OCI-LY7 (cell line): ENCODE measurements at regions not wholly inside any gene's neighbourhood (a gene's known extent, or its start where the extent isn't known, plus 50 kb on each side); places are given as distances from the start of the nearest gene placed in this dataset.

Experiments
- BruUV-seq: library from RNA; stranded (reverse); fragments of 400-500 nt; replicated peaks from 2 replicates; lab custom pipeline; 2021; lab: Mats Ljungman, UMichigan
- CTCF ChIA-PET: fragments of 300-600 bp; sonication (Branson Sonifier 250); formaldehyde crosslinking; loops from one replicate; lab custom pipeline; 2022; ENCODE audit warnings: antibody characterized with exemption; ENCODE audit not compliant: unreplicated experiment; lab: Charles Lee
- POLR2A ChIA-PET: fragments of 300-600 bp; sonication (Branson Sonifier 250); formaldehyde crosslinking; loops from one replicate; lab custom pipeline; 2022; ENCODE audit warnings: antibody characterized with exemption; lab: Charles Lee
- DNase-seq: peaks from one replicate; pipeline ENCODE4 v3.0.0-alpha.2; 2015; ENCODE audit warnings: low spot score
- H2AFZ ChIP-seq: fragments of 200-600 bp; sonication (generic), shearing (Covaris generic); 2 replicates; pipeline ENCODE4 v1.6.1; 2014; ENCODE audit warnings: mild to moderate bottlenecking, antibody characterized with exemption, low read length, moderate library complexity
- H3K27ac ChIP-seq: fragments of 200-600 bp; sonication (generic); 2 replicates; pipeline ENCODE4 v1.5.1; 2014; ENCODE audit warnings: mixed run types, low read depth, mild to moderate bottlenecking, moderate library complexity, low read length, inconsistent platforms; ENCODE audit not compliant: poor library complexity, severe bottlenecking
- H3K36me3 ChIP-seq: fragments of 200-600 bp; sonication (generic); 2 replicates; pipeline ENCODE4 v1.6.1; 2014; ENCODE audit warnings: mild to moderate bottlenecking, antibody characterized with exemption, low read length, moderate library complexity, mixed read lengths; ENCODE audit not compliant: insufficient read depth
- H3K4me1 ChIP-seq: fragments of 200-600 bp; sonication (generic); 2 replicates; pipeline ENCODE4 v1.5.1; 2014; ENCODE audit warnings: mild to moderate bottlenecking, low read length; ENCODE audit not compliant: insufficient read depth, poor library complexity, severe bottlenecking
- H3K4me2 ChIP-seq: fragments of 200-600 bp; sonication (generic); 2 replicates; pipeline ENCODE4 v1.6.1; 2014; ENCODE audit warnings: mild to moderate bottlenecking, low read length
- H3K4me3 ChIP-seq: fragments of 200-600 bp; sonication (generic); 2 replicates; pipeline ENCODE4 v1.5.1; 2014; ENCODE audit warnings: mild to moderate bottlenecking, low read depth, low read length; ENCODE audit not compliant: poor library complexity, severe bottlenecking
- H3K79me2 ChIP-seq: fragments of 200-600 bp; sonication (generic); 2 replicates; pipeline ENCODE4 v1.6.1; 2016; ENCODE audit warnings: low read depth, mild to moderate bottlenecking, low read length, moderate library complexity, mixed read lengths; ENCODE audit not compliant: insufficient read depth
- H3K9me2 ChIP-seq: fragments of 200-600 bp; sonication (generic); 2 replicates; pipeline ENCODE4 v1.6.1; 2016; ENCODE audit warnings: mild to moderate bottlenecking, low read length, mixed read lengths; ENCODE audit not compliant: insufficient read depth
- H3K9me3 ChIP-seq: fragments of 200-600 bp; sonication (generic); 2 replicates; pipeline ENCODE4 v1.6.1; 2014; ENCODE audit warnings: mild to moderate bottlenecking, mixed run types, low read length, mixed read lengths
- H4K20me1 ChIP-seq: fragments of 200-600 bp; sonication (generic); 2 replicates; pipeline ENCODE4 v1.6.1; 2014; ENCODE audit warnings: mild to moderate bottlenecking, antibody characterized with exemption, low read length, moderate library complexity, mixed read lengths; ENCODE audit not compliant: insufficient read depth
- EZH2phosphoT487 ChIP-seq: fragments of 200-600 bp; sonication (generic); IDR thresholded peaks from 2 replicates; pipeline ENCODE4 v1.6.1; 2018; ENCODE audit warnings: low read depth, borderline replicate concordance, mild to moderate bottlenecking, mixed run types, antibody characterized with exemption, low read length, moderate library complexity, mixed read lengths
- intact Hi-C: fragments of 100-400 bp; cut with micrococcal nuclease; formaldehyde crosslinking; loops from one replicate; pipeline ENCODE4 v1.10.0; 2022; ENCODE audit not compliant: unreplicated experiment
- TF ChIP-seq, protein P1 (sequence below): fragments of 200-600 bp; sonication (generic); conservative IDR thresholded peaks from 2 replicates; pipeline ENCODE4 v1.5.1; 2014; ENCODE audit warnings: mild to moderate bottlenecking, antibody characterized with exemption, low read length, moderate library complexity, mixed read lengths

DNA sequence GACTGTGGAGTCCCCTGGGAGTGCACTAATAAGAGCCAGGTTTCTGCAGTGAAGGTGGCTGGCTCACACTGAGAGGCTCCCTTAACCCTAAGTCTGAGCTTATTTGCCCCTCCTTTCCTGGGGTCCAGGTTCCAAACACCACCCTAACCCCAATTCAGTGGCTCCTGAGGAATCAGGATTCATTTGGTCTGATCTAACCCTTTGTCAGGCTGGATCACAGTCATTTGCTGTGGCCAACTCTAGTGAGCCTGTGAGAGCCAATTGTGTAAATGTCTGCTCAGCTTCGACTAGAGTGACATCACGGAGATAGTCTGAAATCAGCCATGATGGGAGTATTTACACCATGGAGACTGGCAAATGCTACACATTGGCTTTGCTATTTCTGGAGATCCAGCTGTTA is 73.7 kb upstream of the ACAN start:
- CTCF ChIA-PET = no interaction called here
- H3K4me3 ChIP-seq = no peak overlapping the region
- H3K27ac ChIP-seq = no peak overlapping the region
- H2AFZ ChIP-seq = no peak overlapping the region
- no peaks in the 10 kb centered on the region for H3K79me2 ChIP-seq
- POLR2A ChIA-PET = no interaction called here
- intact Hi-C loops = no loop called here
- no peaks in the 10 kb centered on the region for H3K36me3 ChIP-seq
- BruUV-seq = no TSS peak
- no peaks in the 10 kb centered on the region for H3K9me3 ChIP-seq
- H3K4me2 ChIP-seq = no peak overlapping the region
- no peaks in the 10 kb centered on the region for H4K20me1 ChIP-seq
- H3K9me2 ChIP-seq = no peaks in the 10 kb centered on the region
- H3K4me1 ChIP-seq = peaks cover 17% of the 10 kb centered on the region
- no peak for DNase-seq
- TF ChIP-seq, protein P1, sequence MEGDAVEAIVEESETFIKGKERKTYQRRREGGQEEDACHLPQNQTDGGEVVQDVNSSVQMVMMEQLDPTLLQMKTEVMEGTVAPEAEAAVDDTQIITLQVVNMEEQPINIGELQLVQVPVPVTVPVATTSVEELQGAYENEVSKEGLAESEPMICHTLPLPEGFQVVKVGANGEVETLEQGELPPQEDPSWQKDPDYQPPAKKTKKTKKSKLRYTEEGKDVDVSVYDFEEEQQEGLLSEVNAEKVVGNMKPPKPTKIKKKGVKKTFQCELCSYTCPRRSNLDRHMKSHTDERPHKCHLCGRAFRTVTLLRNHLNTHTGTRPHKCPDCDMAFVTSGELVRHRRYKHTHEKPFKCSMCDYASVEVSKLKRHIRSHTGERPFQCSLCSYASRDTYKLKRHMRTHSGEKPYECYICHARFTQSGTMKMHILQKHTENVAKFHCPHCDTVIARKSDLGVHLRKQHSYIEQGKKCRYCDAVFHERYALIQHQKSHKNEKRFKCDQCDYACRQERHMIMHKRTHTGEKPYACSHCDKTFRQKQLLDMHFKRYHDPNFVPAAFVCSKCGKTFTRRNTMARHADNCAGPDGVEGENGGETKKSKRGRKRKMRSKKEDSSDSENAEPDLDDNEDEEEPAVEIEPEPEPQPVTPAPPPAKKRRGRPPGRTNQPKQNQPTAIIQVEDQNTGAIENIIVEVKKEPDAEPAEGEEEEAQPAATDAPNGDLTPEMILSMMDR = no peak
- no peak for TF ChIP-seq EZH2phosphoT487

DNA sequence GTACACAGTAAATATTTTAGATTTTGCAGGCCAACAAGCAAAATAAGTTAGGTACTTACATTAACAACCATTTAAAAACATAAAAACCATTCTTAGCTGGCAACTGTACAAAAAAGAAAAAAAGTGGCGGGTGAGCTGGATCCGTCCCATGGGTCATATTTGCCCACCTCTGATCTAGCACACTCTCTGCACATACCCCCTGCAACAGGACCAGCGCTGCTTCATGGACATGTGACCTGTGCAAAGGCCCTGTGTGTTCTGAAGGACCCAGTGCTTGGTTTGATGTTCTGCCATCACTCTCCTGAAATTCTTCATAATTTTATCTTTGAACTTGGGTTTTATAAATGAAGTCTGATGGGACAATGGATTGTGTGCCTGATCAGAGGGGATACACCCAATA is 72.5 kb upstream of the ACAN start:
- H3K9me3 ChIP-seq = no peaks in the 10 kb centered on the region
- ChIA-PET CTCF (no interaction called here), POLR2A (no interaction called here)
- TF ChIP-seq, protein P1 = no peak
- no peak for TF ChIP-seq EZH2phosphoT487
- BruUV-seq = no TSS peak
- H3K79me2 ChIP-seq = no peaks in the 10 kb centered on the region
- H3K4me2 ChIP-seq = no peak overlapping the region
- no peak overlapping the region for H2AFZ ChIP-seq
- no peaks in the 10 kb centered on the region for H4K20me1 ChIP-seq
- no peak overlapping the region for H3K4me3 ChIP-seq
- H3K9me2 ChIP-seq = no peaks in the 10 kb centered on the region
- H3K4me1 ChIP-seq = peaks cover 6% of the 10 kb centered on the region
- no peaks in the 10 kb centered on the region for H3K36me3 ChIP-seq
- intact Hi-C loops = no loop called here
- H3K27ac ChIP-seq = no peak overlapping the region
- no peak for DNase-seq

DNA sequence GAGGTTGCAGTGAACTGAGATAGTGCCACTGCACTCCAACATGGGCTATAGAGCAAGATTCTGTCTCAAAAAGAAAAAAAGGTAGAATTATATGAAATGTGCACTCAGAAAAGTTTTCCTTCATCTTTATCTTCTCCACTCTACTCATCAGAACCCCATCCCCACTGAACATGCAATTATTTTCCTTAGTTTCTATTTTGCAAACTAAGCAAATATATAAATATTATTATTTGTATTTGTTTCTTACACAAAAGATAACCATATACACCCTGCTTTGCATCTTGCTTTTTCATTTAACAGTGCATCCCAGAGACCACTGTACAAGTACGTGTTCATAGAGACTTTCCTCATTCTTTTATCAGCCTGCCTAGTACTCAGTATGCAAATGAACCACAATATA is 68.0 kb upstream of the ACAN start:
- Histone ChIP-seq H3K27ac (no peak overlapping the region), H3K79me2 (no peaks in the 10 kb centered on the region), H3K4me2 (no peak overlapping the region), H3K4me3 (no peak overlapping the region), H3K4me1 (no peaks in the 10 kb centered on the region), H3K36me3 (no peaks in the 10 kb centered on the region), H3K9me2 (no peaks in the 10 kb centered on the region), H4K20me1 (no peaks in the 10 kb centered on the region), H2AFZ (no peak overlapping the region), H3K9me3 (no peaks in the 10 kb centered on the region)
- ChIA-PET CTCF (no interaction called here), POLR2A (no interaction called here)
- BruUV-seq = no TSS peak
- DNase-seq = no peak
- TF ChIP-seq, protein P1 = no peak
- intact Hi-C loops = no loop called here
